ENCODE measurements at regions not wholly inside any gene's neighbourhood (a gene's known extent, or its start where the extent isn't known, plus 50 kb on each side); places are given as distances from the start of the nearest gene placed in this dataset.

- H3K36me3 ChIP-seq (replicated peaks in 1 of 2; ENCODE audit: control extremely low read depth in 1 of 2, control insufficient read depth in 1 of 2, extremely low read depth in 1 of 2, insufficient read depth in 2 of 2, low read length in 1 of 2) = no peaks in the 10 kb centered on the region
- peaks cover 0 to 5% (median 0%) of the 10 kb centered on the region in 3 donors for H3K9me3 ChIP-seq (ENCODE audit: control extremely low read depth in 1 of 3, control insufficient read depth in 2 of 3, insufficient read depth in 1 of 3, low read length in 2 of 3)
- peaks cover 0 to 30% of the 10 kb centered on the region in 2 donors for H3K4me1 ChIP-seq (ENCODE audit: control insufficient read depth in 2 of 2, insufficient read depth in 2 of 2, low read length in 2 of 2)
- intact Hi-C loops (cut with micrococcal nuclease) = no loop called here
- Mint-ChIP-seq H3K4me3 (peak overlapping the region; percentile 18), H3K27me3 (peaks cover 3% of the 10 kb centered on the region), H3K27ac (no peak overlapping the region), H3K4me1 (peaks cover 28% of the 10 kb centered on the region), H3K9me3 (ENCODE audit: insufficient read depth) (no peaks in the 10 kb centered on the region)
- H2AFZ ChIP-seq (ENCODE audit: insufficient read depth, low read depth, low read length, poor library complexity, severe bottlenecking) = no peak overlapping the region
- no peak for TF ChIP-seq CTCF (IDR thresholded peaks at IDR 0.05)
- TF ChIP-seq EZH2 (IDR thresholded peaks at IDR 0.05; ENCODE audit: borderline replicate concordance, insufficient read depth, low read depth, low read length, poor library complexity, severe bottlenecking) = no peak
- DNase-seq = no peak
- H3K4me3 ChIP-seq (ENCODE audit: control extremely low read depth in 1 of 5, extremely low read depth in 1 of 5, insufficient read depth in 1 of 5, low read depth in 2 of 5, low read length in 4 of 5) = no peak overlapping the region
- ChIA-PET POLR2A (interaction anchor here (1.4 kb wide), 1 partner anchor 10 kb away, joined by 3 read pairs; no protein-coding TSS in a partner anchor), CTCF (no interaction called here)
- H4K20me1 ChIP-seq (ENCODE audit: control insufficient read depth, insufficient read depth, low read length, poor library complexity, severe bottlenecking) = no peaks in the 10 kb centered on the region
- H3K4me2 ChIP-seq (replicated peaks; ENCODE audit: low read depth, low read length, poor library complexity, severe bottlenecking) = peak overlapping the region; percentile 39
- peak overlapping the region in 1 of 2 donors; percentile 22 for H3K27ac ChIP-seq (ENCODE audit: low read length in 2 of 2)
- H3K79me2 ChIP-seq (ENCODE audit: control insufficient read depth, insufficient read depth, low read length) = no peaks in the 10 kb centered on the region
- 20% methylated on average over 9 of the region's 15 CpGs for whole genome bisulfite sequencing (ENCODE audit: insufficient coverage)
- H3K27me3 ChIP-seq (replicated peaks in 1 of 4; ENCODE audit: control extremely low read depth in 1 of 4, control insufficient read depth in 3 of 4, insufficient read depth in 4 of 4, low read length in 3 of 4) = no peaks in the 10 kb centered on the region
- ATAC-seq (ENCODE audit: low read depth) = peak; percentile 69
- H3K9ac ChIP-seq (ENCODE audit: low read length) = no peak overlapping the region
Observed at GRCh38 chr22:47918276-47918921, 1155.9 kb downstream of the TBC1D22A start.

- Mint-ChIP-seq H3K27ac (no peak overlapping the region), H3K27me3 (peaks cover 11% of the 10 kb centered on the region), H3K9me3 (ENCODE audit: insufficient read depth) (peaks cover 3% of the 10 kb centered on the region), H3K4me3 (no peak overlapping the region), H3K4me1 (peaks cover 20% of the 10 kb centered on the region)
- TF ChIP-seq EZH2 (IDR thresholded peaks at IDR 0.05; ENCODE audit: borderline replicate concordance, insufficient read depth, low read depth, low read length, poor library complexity, severe bottlenecking) = no peak
- TF ChIP-seq CTCF (IDR thresholded peaks at IDR 0.05) = no peak
- intact Hi-C loops (cut with micrococcal nuclease) = no loop called here
- CTCF ChIA-PET = no interaction called here
- peaks cover 0 to 6% (median 4%) of the 10 kb centered on the region in 3 donors for H3K9me3 ChIP-seq (ENCODE audit: control extremely low read depth in 1 of 3, control insufficient read depth in 2 of 3, insufficient read depth in 1 of 3, low read length in 2 of 3)
- no peak for DNase-seq
- no peak overlapping the region for H2AFZ ChIP-seq (ENCODE audit: insufficient read depth, low read depth, low read length, poor library complexity, severe bottlenecking)
- H3K79me2 ChIP-seq (ENCODE audit: control insufficient read depth, insufficient read depth, low read length) = no peaks in the 10 kb centered on the region
- no peak overlapping the region for H3K4me2 ChIP-seq (replicated peaks; ENCODE audit: low read depth, low read length, poor library complexity, severe bottlenecking)
- no peak for ATAC-seq (ENCODE audit: low read depth)
- H3K9ac ChIP-seq (ENCODE audit: low read length) = no peak overlapping the region
- 90% methylated on average over 10 of the region's 15 CpGs for WGBS (ENCODE audit: insufficient coverage)
- no peak overlapping the region for H3K4me3 ChIP-seq (ENCODE audit: control extremely low read depth in 1 of 5, extremely low read depth in 1 of 5, insufficient read depth in 1 of 5, low read depth in 2 of 5, low read length in 4 of 5)
- H3K27me3 ChIP-seq (replicated peaks in 1 of 4; ENCODE audit: control extremely low read depth in 1 of 4, control insufficient read depth in 3 of 4, insufficient read depth in 4 of 4, low read length in 3 of 4) = no peaks in the 10 kb centered on the region
- no peaks in the 10 kb centered on the region for H4K20me1 ChIP-seq (ENCODE audit: control insufficient read depth, insufficient read depth, low read length, poor library complexity, severe bottlenecking)
- no peak overlapping the region for H3K27ac ChIP-seq (ENCODE audit: low read length in 2 of 2)
- H3K36me3 ChIP-seq (replicated peaks in 1 of 2; ENCODE audit: control extremely low read depth in 1 of 2, control insufficient read depth in 1 of 2, extremely low read depth in 1 of 2, insufficient read depth in 2 of 2, low read length in 1 of 2) = no peaks in the 10 kb centered on the region
- POLR2A ChIA-PET = no interaction called here
- H3K4me1 ChIP-seq (ENCODE audit: control insufficient read depth in 2 of 2, insufficient read depth in 2 of 2, low read length in 2 of 2) = peaks cover 0 to 26% of the 10 kb centered on the region in 2 donors
Observed at GRCh38 chr22:47914481-47915097, 1152.1 kb downstream of the TBC1D22A start.
